Liver (tissue), 3 donors: ENCODE measurements at regions not wholly inside any gene's neighbourhood (a gene's known extent, or its start where the extent isn't known, plus 50 kb on each side); places are given as distances from the start of the nearest gene placed in this dataset.

Experiments
- RAD21 ChIP-seq, 2 donors: IDR thresholded peaks; 2 replicates each; pipeline ENCODE4 v1.6.1; 2016; ENCODE audit warnings: antibody characterized with exemption in 2 of 2, mild to moderate bottlenecking in 2 of 2
- SP1 ChIP-seq: IDR thresholded peaks from 2 replicates; pipeline ENCODE4 v1.6.1; 2018; ENCODE audit warnings: antibody characterized with exemption, mild to moderate bottlenecking
- YY1 ChIP-seq: IDR thresholded peaks from 2 replicates; pipeline ENCODE4 v1.6.1; 2016; ENCODE audit warnings: antibody characterized with exemption, mild to moderate bottlenecking
- TF ChIP-seq, protein P1 (sequence below): fragments of 150-350 bp; IDR thresholded peaks from 2 replicates; pipeline ENCODE4 v1.5.1; 2017; ENCODE audit warnings: improper control_type of control experiment, low read depth, low read length; ENCODE audit not compliant: missing input control
- donor health status: healthy.
- donor health status: healthy.

DNA sequence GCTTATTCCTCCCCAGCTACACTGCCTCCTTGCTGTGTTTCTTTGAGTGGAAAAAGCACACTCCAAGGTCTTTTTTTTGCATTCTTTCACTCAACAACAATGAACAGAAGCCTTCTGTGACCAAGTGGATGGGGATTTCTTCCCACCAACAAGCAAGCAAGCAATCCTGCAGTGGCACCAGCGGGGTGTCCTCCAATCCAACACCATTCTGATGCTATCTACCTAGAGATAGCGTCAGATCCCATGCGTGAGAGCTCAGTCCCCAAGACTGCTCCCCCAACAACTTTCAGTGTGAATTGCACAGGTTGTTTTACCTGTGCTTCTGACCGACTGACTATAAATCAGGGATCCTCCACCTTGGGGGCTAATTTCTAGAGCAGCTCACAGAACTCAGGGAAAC, 311.0 kb upstream of the PODXL start:
- TF ChIP-seq YY1 (no peak), RAD21 (IDR thresholded peaks at IDR 0.05) (no peak), SP1 (no peak)
- TF ChIP-seq, protein P1, sequence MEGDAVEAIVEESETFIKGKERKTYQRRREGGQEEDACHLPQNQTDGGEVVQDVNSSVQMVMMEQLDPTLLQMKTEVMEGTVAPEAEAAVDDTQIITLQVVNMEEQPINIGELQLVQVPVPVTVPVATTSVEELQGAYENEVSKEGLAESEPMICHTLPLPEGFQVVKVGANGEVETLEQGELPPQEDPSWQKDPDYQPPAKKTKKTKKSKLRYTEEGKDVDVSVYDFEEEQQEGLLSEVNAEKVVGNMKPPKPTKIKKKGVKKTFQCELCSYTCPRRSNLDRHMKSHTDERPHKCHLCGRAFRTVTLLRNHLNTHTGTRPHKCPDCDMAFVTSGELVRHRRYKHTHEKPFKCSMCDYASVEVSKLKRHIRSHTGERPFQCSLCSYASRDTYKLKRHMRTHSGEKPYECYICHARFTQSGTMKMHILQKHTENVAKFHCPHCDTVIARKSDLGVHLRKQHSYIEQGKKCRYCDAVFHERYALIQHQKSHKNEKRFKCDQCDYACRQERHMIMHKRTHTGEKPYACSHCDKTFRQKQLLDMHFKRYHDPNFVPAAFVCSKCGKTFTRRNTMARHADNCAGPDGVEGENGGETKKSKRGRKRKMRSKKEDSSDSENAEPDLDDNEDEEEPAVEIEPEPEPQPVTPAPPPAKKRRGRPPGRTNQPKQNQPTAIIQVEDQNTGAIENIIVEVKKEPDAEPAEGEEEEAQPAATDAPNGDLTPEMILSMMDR, result no peak
